Stromal cell of bone marrow (primary cell): ENCODE measurements at regions not wholly inside any gene's neighbourhood (a gene's known extent, or its start where the extent isn't known, plus 50 kb on each side); places are given as distances from the start of the nearest gene placed in this dataset.
"Not testable (repeated sequence)": the region's sequence is repeated elsewhere in the genome, so short reads cannot be mapped to it uniquely, and the experiment has no call there.

Source experiments
- DNase-seq: peaks from one replicate; pipeline ENCODE4 v3.0.0-alpha.2; 2012; ENCODE audit warnings: low read depth

- DNase-seq, result not testable (repeated sequence)
These were observed 671.3 kb upstream of the DEFB115 start for GRCh38 chr20:30586178-30586577.

- no peak for DNase-seq
These were observed 663.9 kb upstream of the DEFB115 start for GRCh38 chr20:30593572-30593971.

GRCh38 chr20:30594112-30594511, 663.4 kb upstream of the DEFB115 start:
- no peak for DNase-seq

GRCh38 chr20:30595698-30596097, 661.8 kb upstream of the DEFB115 start:
- DNase-seq, result no peak

- DNase-seq, result not testable (repeated sequence)
These were observed 660.0 kb upstream of the DEFB115 start for GRCh38 chr20:30597429-30597828.

GRCh38 chr20:30598460-30599230, 658.8 kb upstream of the DEFB115 start:
- no peak for DNase-seq

- DNase-seq, result no peak
These were observed 657.5 kb upstream of the DEFB115 start for GRCh38 chr20:30599990-30600389.

- DNase-seq, result no peak
These were observed 655.5 kb upstream of the DEFB115 start for GRCh38 chr20:30601974-30602373.

GRCh38 chr20:30602424-30602823, 655.0 kb upstream of the DEFB115 start:
- no peak for DNase-seq

- no peak for DNase-seq
These were observed 650.5 kb upstream of the DEFB115 start for GRCh38 chr20:30606990-30607389.

GRCh38 chr20:30610029-30610693, 647.3 kb upstream of the DEFB115 start:
- DNase-seq, result no peak

GRCh38 chr20:30610751-30611150, 646.7 kb upstream of the DEFB115 start:
- DNase-seq, result no peak

GRCh38 chr20:30611239-30611984, 646.1 kb upstream of the DEFB115 start:
- DNase-seq, result no peak

GRCh38 chr20:30612344-30612743, 645.1 kb upstream of the DEFB115 start:
- DNase-seq, result no peak

GRCh38 chr20:30621346-30621745, 636.1 kb upstream of the DEFB115 start:
- DNase-seq, result not testable (repeated sequence)

GRCh38 chr20:30624310-30624709, 633.2 kb upstream of the DEFB115 start:
- not testable (repeated sequence) for DNase-seq

- not testable (repeated sequence) for DNase-seq
These were observed 628.1 kb upstream of the DEFB115 start for GRCh38 chr20:30629376-30629775.

GRCh38 chr20:30630761-30631160, 626.7 kb upstream of the DEFB115 start:
- no peak for DNase-seq

GRCh38 chr20:30631261-30631789, 626.1 kb upstream of the DEFB115 start:
- DNase-seq, result not testable (repeated sequence)

- not testable (repeated sequence) for DNase-seq
These were observed 624.7 kb upstream of the DEFB115 start for GRCh38 chr20:30632773-30633172.

- DNase-seq, result not testable (repeated sequence)
These were observed 615.9 kb upstream of the DEFB115 start for GRCh38 chr20:30641522-30641921.

- not testable (repeated sequence) for DNase-seq
These were observed 596.5 kb upstream of the DEFB115 start for GRCh38 chr20:30660982-30661381.
